ENCODE measurements at regions not wholly inside any gene's neighbourhood (a gene's known extent, or its start where the extent isn't known, plus 50 kb on each side); places are given as distances from the start of the nearest gene placed in this dataset.
A peak's percentile ranks its signal among the peaks of the same experiment; 100 is the strongest.

- Histone ChIP-seq H3K9me3 (no peaks in the 10 kb centered on the region), H3K4me1 (ENCODE audit: control insufficient read depth in 1 of 2, insufficient read depth in 2 of 2, low read depth in 1 of 2, low read length in 1 of 2) (peaks cover 0 to 22% of the 10 kb centered on the region in 2 experiments; a peak in 2 of 4 replicates), H3K9ac (no peak overlapping the region), H3F3A (replicated peaks; ENCODE audit: insufficient read depth) (no peaks in the 10 kb centered on the region), H3K27me3 (ENCODE audit: insufficient read depth) (no peaks in the 10 kb centered on the region), H3K4me3 (ENCODE audit: low read depth in 2 of 2, low read length in 1 of 2) (no peak overlapping the region), H3K79me2 (ENCODE audit: insufficient read depth) (no peaks in the 10 kb centered on the region), H3K9me2 (no peaks in the 10 kb centered on the region), H2AFZ (ENCODE audit: low read depth) (no peak overlapping the region), H3K4me2 (no peak overlapping the region), H4K20me1 (ENCODE audit: insufficient read depth) (no peaks in the 10 kb centered on the region), H3K27ac (ENCODE audit: low read depth in 2 of 2, low read length in 1 of 2) (peak overlapping the region in 1 of 2 experiments; percentile 61; a peak in 2 of 4 replicates), H3K36me3 (replicated peaks in 1 of 2; ENCODE audit: control insufficient read depth in 1 of 2, insufficient read depth in 2 of 2, low read length in 1 of 2) (no peaks in the 10 kb centered on the region)
- no peak for TF ChIP-seq NFIC (IDR thresholded peaks at IDR 0.05; ENCODE audit: borderline replicate concordance)
- peak in 1 of 2 experiments; percentile 76; a peak in 2 of 4 replicates for TF ChIP-seq EP300 (IDR thresholded peaks at IDR 0.05; ENCODE audit: borderline replicate concordance in 1 of 2, low read depth in 1 of 2, low read length in 1 of 2)
- no peak for TF ChIP-seq RFX5 (IDR thresholded peaks at IDR 0.05; ENCODE audit: low read length)
- TF ChIP-seq SMC3 (IDR thresholded peaks at IDR 0.05; ENCODE audit: low read depth, low read length) = no peak; the same call in 1 of the 2 replicates
- TF ChIP-seq SIN3A (IDR thresholded peaks at IDR 0.05; ENCODE audit: borderline replicate concordance, low read depth, low read length) = no peak
- TF ChIP-seq REST (IDR thresholded peaks at IDR 0.05; ENCODE audit: low read depth, low read length) = no peak
- TF ChIP-seq ZBTB33 (IDR thresholded peaks at IDR 0.05; ENCODE audit: borderline replicate concordance, low read depth) = no peak
- TF ChIP-seq MEF2A (IDR thresholded peaks at IDR 0.05; ENCODE audit: borderline replicate concordance, low read depth) = no peak
- TF ChIP-seq USF1 (IDR thresholded peaks at IDR 0.05; ENCODE audit: borderline replicate concordance, low read depth) = no peak
- no peak for TF ChIP-seq EZH2phosphoT487 (IDR thresholded peaks at IDR 0.05; ENCODE audit: borderline replicate concordance, low read depth)
- peak; percentile 29; the same call in 1 of the 2 replicates for TF ChIP-seq GATA2 (CRISPR knock-in tag; IDR thresholded peaks at IDR 0.05)
- no peak for TF ChIP-seq POLR2AphosphoS5 (IDR thresholded peaks at IDR 0.05; ENCODE audit: low read depth, low read length)
- TF ChIP-seq MXI1 (IDR thresholded peaks at IDR 0.05; ENCODE audit: low read depth, low read length) = peak; percentile 21; the same call in 1 of the 2 replicates
- TF ChIP-seq CHD2 (IDR thresholded peaks at IDR 0.05; ENCODE audit: low read length, partially characterized antibody) = no peak
- TF ChIP-seq CTCF (IDR thresholded peaks at IDR 0.05) = no peak
- peak; percentile 36; the same call in 1 of the 2 replicates for TF ChIP-seq FOXJ3 (CRISPR knock-in tag; IDR thresholded peaks at IDR 0.05)
- TF ChIP-seq YY1 (IDR thresholded peaks at IDR 0.05; ENCODE audit: low read depth) = no peak
- CTCF ChIA-PET = interaction anchor here (1.0 to 6.1 kb wide), 8 partner anchors 10 to 882 kb away, joined by 3 to 36 read pairs (median 4); no protein-coding TSS in a partner anchor
- POLR2A ChIA-PET = interaction anchor here (0.9 to 1.1 kb wide), 2 partner anchors 14 to 16 kb away, joined by 3 read pairs; no protein-coding TSS in a partner anchor
- WGBS (ENCODE audit: low lambda C conversion rate) = 16% methylated on average over 13 of the region's 13 CpGs
- DNase-seq = peak; percentile 61
Measured at GRCh38 chr2:16522031-16522831, 143.4 kb downstream of the CYRIA start.
